ENCODE measurements at regions not wholly inside any gene's neighbourhood (a gene's known extent, or its start where the extent isn't known, plus 50 kb on each side); places are given as distances from the start of the nearest gene placed in this dataset.
"Not testable (repeated sequence)": the region's sequence is repeated elsewhere in the genome, so short reads cannot be mapped to it uniquely, and the experiment has no call there.

- H3K9me3 Mint-ChIP-seq; H3K36me3 Mint-ChIP-seq (ENCODE audit: low read depth); H3K27me3 Mint-ChIP-seq; H3K4me3 Mint-ChIP-seq; H3K4me1 Mint-ChIP-seq; H3K27ac Mint-ChIP-seq; intact Hi-C loops (cut with micrococcal nuclease); DNase-seq: not testable (repeated sequence)
Observed at GRCh38 chr17:27094179-27094578, 199.7 kb upstream of the WSB1 start.

- H3K27ac Mint-ChIP-seq; H3K4me1 Mint-ChIP-seq; H3K27me3 Mint-ChIP-seq; H3K9me3 Mint-ChIP-seq; DNase-seq; intact Hi-C loops (cut with micrococcal nuclease); H3K36me3 Mint-ChIP-seq (ENCODE audit: low read depth); H3K4me3 Mint-ChIP-seq: not testable (repeated sequence)
Observed at GRCh38 chr17:27095821-27096220, 198.1 kb upstream of the WSB1 start.

GRCh38 chr17:27099266-27099665, 194.6 kb upstream of the WSB1 start:
- H3K4me3 Mint-ChIP-seq; H3K4me1 Mint-ChIP-seq; H3K9me3 Mint-ChIP-seq; H3K27me3 Mint-ChIP-seq; H3K36me3 Mint-ChIP-seq (ENCODE audit: low read depth); DNase-seq; H3K27ac Mint-ChIP-seq; intact Hi-C loops (cut with micrococcal nuclease): not testable (repeated sequence)

- H3K9me3 Mint-ChIP-seq; H3K27ac Mint-ChIP-seq; intact Hi-C loops (cut with micrococcal nuclease); DNase-seq; H3K36me3 Mint-ChIP-seq (ENCODE audit: low read depth); H3K4me3 Mint-ChIP-seq; H3K27me3 Mint-ChIP-seq; H3K4me1 Mint-ChIP-seq: not testable (repeated sequence)
Observed at GRCh38 chr17:27104605-27105221, 189.2 kb upstream of the WSB1 start.

GRCh38 chr17:27105636-27106035, 188.3 kb upstream of the WSB1 start:
- Mint-ChIP-seq H3K4me3 (no peak overlapping the region), H3K36me3 (ENCODE audit: low read depth) (no peaks in the 10 kb centered on the region), H3K4me1 (no peaks in the 10 kb centered on the region), H3K27ac (no peak overlapping the region), H3K9me3 (no peaks in the 10 kb centered on the region), H3K27me3 (no peaks in the 10 kb centered on the region)
- no peak for DNase-seq
- intact Hi-C loops (cut with micrococcal nuclease) = no loop called here

- Mint-ChIP-seq H3K4me1 (no peaks in the 10 kb centered on the region), H3K9me3 (no peaks in the 10 kb centered on the region), H3K27ac (no peak overlapping the region), H3K36me3 (ENCODE audit: low read depth) (no peaks in the 10 kb centered on the region), H3K4me3 (no peak overlapping the region), H3K27me3 (no peaks in the 10 kb centered on the region)
- DNase-seq = no peak
- intact Hi-C loops (cut with micrococcal nuclease) = no loop called here
Observed at GRCh38 chr17:27106347-27106981, 187.4 kb upstream of the WSB1 start.

- intact Hi-C loops (cut with micrococcal nuclease) = no loop called here
- H3K36me3 Mint-ChIP-seq (ENCODE audit: low read depth) = no peaks in the 10 kb centered on the region
- H3K4me1 Mint-ChIP-seq = no peaks in the 10 kb centered on the region
- no peaks in the 10 kb centered on the region for H3K27me3 Mint-ChIP-seq
- H3K27ac Mint-ChIP-seq = no peak overlapping the region
- no peak for DNase-seq
- H3K9me3 Mint-ChIP-seq = no peaks in the 10 kb centered on the region
- H3K4me3 Mint-ChIP-seq = no peak overlapping the region
Observed at GRCh38 chr17:27106982-27107360, 186.9 kb upstream of the WSB1 start.

- H3K4me3 Mint-ChIP-seq; intact Hi-C loops (cut with micrococcal nuclease); H3K36me3 Mint-ChIP-seq (ENCODE audit: low read depth); H3K27me3 Mint-ChIP-seq; H3K27ac Mint-ChIP-seq; H3K4me1 Mint-ChIP-seq; H3K9me3 Mint-ChIP-seq; DNase-seq: not testable (repeated sequence)
Observed at GRCh38 chr17:27107386-27108328, 186.3 kb upstream of the WSB1 start.

GRCh38 chr17:27109346-27109745, 184.6 kb upstream of the WSB1 start:
- no peaks in the 10 kb centered on the region for H3K4me1 Mint-ChIP-seq

GRCh38 chr17:27153005-27153404, 140.9 kb upstream of the WSB1 start:
- no peak overlapping the region for H3K27ac Mint-ChIP-seq
- peaks cover 7% of the 10 kb centered on the region for H3K9me3 Mint-ChIP-seq
- no peak for DNase-seq
- no peaks in the 10 kb centered on the region for H3K4me1 Mint-ChIP-seq
- H3K36me3 Mint-ChIP-seq (ENCODE audit: low read depth) = no peaks in the 10 kb centered on the region
- intact Hi-C loops (cut with micrococcal nuclease) = no loop called here
- no peak overlapping the region for H3K4me3 Mint-ChIP-seq
- H3K27me3 Mint-ChIP-seq = no peaks in the 10 kb centered on the region

More at GRCh38 chr17:27109346-27109745, 184.6 kb upstream of the WSB1 start:
- no peaks in the 10 kb centered on the region for H3K9me3 Mint-ChIP-seq
- H3K36me3 Mint-ChIP-seq (ENCODE audit: low read depth) = no peaks in the 10 kb centered on the region
- no peak overlapping the region for H3K27ac Mint-ChIP-seq
- DNase-seq = no peak
- no peak overlapping the region for H3K4me3 Mint-ChIP-seq
- intact Hi-C loops (cut with micrococcal nuclease) = no loop called here
- no peaks in the 10 kb centered on the region for H3K27me3 Mint-ChIP-seq

- Mint-ChIP-seq H3K27ac (no peak overlapping the region), H3K4me3 (no peak overlapping the region), H3K4me1 (no peaks in the 10 kb centered on the region), H3K36me3 (ENCODE audit: low read depth) (no peaks in the 10 kb centered on the region), H3K27me3 (no peaks in the 10 kb centered on the region), H3K9me3 (peaks cover 5% of the 10 kb centered on the region)
- intact Hi-C loops (cut with micrococcal nuclease) = no loop called here
- DNase-seq = no peak
Observed at GRCh38 chr17:27155866-27156265, 138.0 kb upstream of the WSB1 start.

GRCh38 chr17:27157297-27157696, 136.6 kb upstream of the WSB1 start:
- no peaks in the 10 kb centered on the region for H3K4me1 Mint-ChIP-seq
- H3K4me3 Mint-ChIP-seq = no peak overlapping the region
- no peak for DNase-seq
- H3K9me3 Mint-ChIP-seq = peaks cover 5% of the 10 kb centered on the region
- no peaks in the 10 kb centered on the region for H3K36me3 Mint-ChIP-seq (ENCODE audit: low read depth)
- no peak overlapping the region for H3K27ac Mint-ChIP-seq
- no peaks in the 10 kb centered on the region for H3K27me3 Mint-ChIP-seq
- intact Hi-C loops (cut with micrococcal nuclease) = no loop called here

GRCh38 chr17:27157898-27158297, 136.0 kb upstream of the WSB1 start:
- intact Hi-C loops (cut with micrococcal nuclease) = no loop called here
- no peak for DNase-seq
- Mint-ChIP-seq H3K9me3 (peaks cover 5% of the 10 kb centered on the region), H3K4me3 (no peak overlapping the region), H3K27ac (no peak overlapping the region), H3K4me1 (no peaks in the 10 kb centered on the region), H3K27me3 (no peaks in the 10 kb centered on the region), H3K36me3 (ENCODE audit: low read depth) (no peaks in the 10 kb centered on the region)

- Mint-ChIP-seq H3K27me3 (no peaks in the 10 kb centered on the region), H3K4me3 (no peak overlapping the region), H3K27ac (no peak overlapping the region), H3K9me3 (peaks cover 5% of the 10 kb centered on the region), H3K36me3 (ENCODE audit: low read depth) (no peaks in the 10 kb centered on the region), H3K4me1 (no peaks in the 10 kb centered on the region)
- intact Hi-C loops (cut with micrococcal nuclease) = no loop called here
- no peak for DNase-seq
Observed at GRCh38 chr17:27158382-27158781, 135.5 kb upstream of the WSB1 start.

Measured in activated CD4-positive, alpha-beta T cell treated with anti-CD3 and anti-CD28 coated beads, Interleukin-2, amount 10 ng/mL, durations not matched to agents 24 days and 14 days (primary cell).